Fibroblast of the aortic adventitia (primary cell): ENCODE measurements at regions not wholly inside any gene's neighbourhood (a gene's known extent, or its start where the extent isn't known, plus 50 kb on each side); places are given as distances from the start of the nearest gene placed in this dataset.
"Not testable (repeated sequence)": the region's sequence is repeated elsewhere in the genome, so short reads cannot be mapped to it uniquely, and the experiment has no call there.

Experiments used
- DNase-seq: peaks from one replicate; pipeline ENCODE4 v3.0.0-alpha.2; 2010; ENCODE audit warnings: low read depth
- H3K4me3 ChIP-seq: 2 replicates; pipeline ENCODE4 v1.5.1; 2011; ENCODE audit warnings: low read depth, mild to moderate bottlenecking, control low read depth, low read length, moderate library complexity
- TF ChIP-seq, protein P1 (sequence below): IDR thresholded peaks from 2 replicates; pipeline ENCODE4 v1.5.1; 2011; ENCODE audit warnings: mild to moderate bottlenecking, low read length, control low read depth, inconsistent platforms; ENCODE audit not compliant: insufficient read depth

DNA sequence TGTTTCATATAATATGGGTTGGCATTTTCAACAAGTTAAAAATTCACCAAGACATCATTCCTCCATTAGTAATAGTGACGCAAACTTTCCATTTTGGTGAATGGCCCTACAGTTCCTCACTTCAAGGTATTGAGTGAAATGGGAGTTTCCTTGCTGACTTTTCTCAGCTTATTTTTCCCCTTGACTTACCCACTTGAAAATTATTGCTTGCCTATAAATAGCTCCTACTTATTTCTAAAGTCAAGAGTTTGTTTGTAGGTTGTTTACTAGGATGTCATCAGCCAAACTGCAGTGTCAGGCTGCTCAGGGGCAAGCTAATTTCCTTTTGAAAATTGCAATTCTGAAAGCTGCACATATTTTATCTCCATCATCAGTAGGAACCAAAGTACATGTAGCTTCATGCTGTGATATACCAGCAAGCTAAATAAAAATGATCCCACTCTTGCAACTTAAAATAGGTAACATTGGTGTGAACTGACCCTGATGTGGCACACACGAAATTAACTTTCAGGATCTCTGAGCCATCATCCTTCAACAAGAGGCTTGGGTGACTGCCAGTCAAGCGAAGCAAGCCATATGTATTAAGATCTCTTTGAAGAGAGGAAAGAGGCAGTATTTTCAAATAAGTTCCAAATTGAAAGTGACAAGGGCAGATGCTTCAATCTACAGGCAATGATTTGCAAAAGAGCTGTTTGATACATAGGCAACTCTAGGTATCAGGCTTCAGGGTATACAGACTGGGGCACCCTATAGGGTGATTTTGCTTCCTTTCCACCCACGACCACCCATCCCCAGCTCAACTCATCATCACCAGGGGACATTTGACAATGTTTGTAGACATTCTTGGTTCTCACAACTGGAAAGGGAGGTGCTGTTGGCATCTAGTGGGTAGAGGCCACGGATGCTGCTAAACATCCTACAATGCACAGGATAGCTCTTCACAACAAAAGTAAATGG, 66.8 kb upstream of the RASGRP1 start:
- TF ChIP-seq, protein P1, sequence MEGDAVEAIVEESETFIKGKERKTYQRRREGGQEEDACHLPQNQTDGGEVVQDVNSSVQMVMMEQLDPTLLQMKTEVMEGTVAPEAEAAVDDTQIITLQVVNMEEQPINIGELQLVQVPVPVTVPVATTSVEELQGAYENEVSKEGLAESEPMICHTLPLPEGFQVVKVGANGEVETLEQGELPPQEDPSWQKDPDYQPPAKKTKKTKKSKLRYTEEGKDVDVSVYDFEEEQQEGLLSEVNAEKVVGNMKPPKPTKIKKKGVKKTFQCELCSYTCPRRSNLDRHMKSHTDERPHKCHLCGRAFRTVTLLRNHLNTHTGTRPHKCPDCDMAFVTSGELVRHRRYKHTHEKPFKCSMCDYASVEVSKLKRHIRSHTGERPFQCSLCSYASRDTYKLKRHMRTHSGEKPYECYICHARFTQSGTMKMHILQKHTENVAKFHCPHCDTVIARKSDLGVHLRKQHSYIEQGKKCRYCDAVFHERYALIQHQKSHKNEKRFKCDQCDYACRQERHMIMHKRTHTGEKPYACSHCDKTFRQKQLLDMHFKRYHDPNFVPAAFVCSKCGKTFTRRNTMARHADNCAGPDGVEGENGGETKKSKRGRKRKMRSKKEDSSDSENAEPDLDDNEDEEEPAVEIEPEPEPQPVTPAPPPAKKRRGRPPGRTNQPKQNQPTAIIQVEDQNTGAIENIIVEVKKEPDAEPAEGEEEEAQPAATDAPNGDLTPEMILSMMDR, result no peak
- no peak for DNase-seq

GRCh38 chr15:38635170-38635569, 70.6 kb upstream of the RASGRP1 start:
- no peak for DNase-seq
- H3K4me3 ChIP-seq, result no peak overlapping the region
- TF ChIP-seq, protein P1, result no peak

More for the DNA sequence above, 66.8 kb upstream of the RASGRP1 start:
- no peak overlapping the region for H3K4me3 ChIP-seq

GRCh38 chr15:38636597-38636996, 72.0 kb upstream of the RASGRP1 start:
- TF ChIP-seq, protein P1, result no peak
- H3K4me3 ChIP-seq, result no peak overlapping the region
- DNase-seq, result no peak

DNA sequence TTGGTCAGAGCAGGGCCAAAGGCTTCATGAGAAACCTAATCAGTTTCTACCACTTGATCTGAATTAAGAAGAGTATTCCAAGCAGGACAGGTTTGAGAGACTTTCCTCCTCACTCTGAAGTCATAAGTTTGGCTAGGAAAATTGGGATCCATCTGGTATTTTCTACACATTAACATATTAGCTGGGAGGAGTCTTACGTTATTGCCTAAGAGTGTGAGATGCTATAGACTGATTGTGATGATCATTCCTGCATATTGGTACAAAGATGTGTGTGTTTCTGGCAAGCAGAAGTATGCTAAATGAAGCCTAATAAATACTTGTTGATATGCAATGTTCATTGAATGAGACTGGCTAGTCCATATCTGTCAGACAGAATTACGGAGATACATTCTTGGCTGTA, 73.5 kb upstream of the RASGRP1 start:
- TF ChIP-seq, protein P1, result no peak
- no peak overlapping the region for H3K4me3 ChIP-seq
- no peak for DNase-seq

- TF ChIP-seq, protein P1, result no peak
- no peak for DNase-seq
- H3K4me3 ChIP-seq, result no peak overlapping the region
Observed at GRCh38 chr15:38638811-38639210, 74.2 kb upstream of the RASGRP1 start.

GRCh38 chr15:38642689-38643270, 78.2 kb upstream of the RASGRP1 start:
- TF ChIP-seq, protein P1, result no peak
- H3K4me3 ChIP-seq, result no peak overlapping the region
- DNase-seq, result no peak

- DNase-seq, H3K4me3 ChIP-seq: not testable (repeated sequence)
Observed at GRCh38 chr15:38644353-38644752, 79.7 kb upstream of the RASGRP1 start.
